GM12874 (cell line): ENCODE measurements at regions not wholly inside any gene's neighbourhood (a gene's known extent, or its start where the extent isn't known, plus 50 kb on each side); places are given as distances from the start of the nearest gene placed in this dataset.

Experiments used
- CTCF ChIP-seq: IDR thresholded peaks from 2 replicates; pipeline ENCODE4 v1.5.1; 2011; ENCODE audit warnings: low read depth, mild to moderate bottlenecking, control low read depth, low read length, moderate library complexity; ENCODE audit not compliant: insufficient read depth

- TF ChIP-seq CTCF: no peak
Observed at GRCh38 chr10:44832595-44833390, 78.3 kb upstream of the TMEM72 start.

GRCh38 chr10:44834131-44834530 lies 77.0 kb upstream of the TMEM72 start:
- TF ChIP-seq CTCF: no peak

- no peak for TF ChIP-seq CTCF
Observed at GRCh38 chr10:44835300-44835699, 75.8 kb upstream of the TMEM72 start.

- TF ChIP-seq CTCF: no peak
Observed at GRCh38 chr10:44843484-44843883, 67.7 kb upstream of the TMEM72 start.

GRCh38 chr10:44845361-44846175 lies 65.6 kb upstream of the TMEM72 start:
- TF ChIP-seq CTCF: no peak

- no peak for TF ChIP-seq CTCF
Observed at GRCh38 chr10:44847110-44847509, 64.0 kb upstream of the TMEM72 start.

- TF ChIP-seq CTCF: no peak
Observed at GRCh38 chr10:44848211-44848610, 62.9 kb upstream of the TMEM72 start.
